B cell (primary cell): ENCODE measurements at regions not wholly inside any gene's neighbourhood (a gene's known extent, or its start where the extent isn't known, plus 50 kb on each side); places are given as distances from the start of the nearest gene placed in this dataset.

Source experiments
- ATAC-seq: fragments of 200-7000 bp; cut with Tn5 transposase; one replicate; pipeline ENCODE4 v1.10.0; 2021; ENCODE audit warnings: low read depth, mild to moderate bottlenecking, moderate number of reproducible peaks, moderate library complexity
- CTCF ChIA-PET: fragments of 350-600 bp; sonication (Branson Sonifier 250); formaldehyde crosslinking; loops from one replicate; lab custom pipeline; 2021; ENCODE audit warnings: antibody characterized with exemption, inconsistent platforms; lab: Charles Lee
- POLR2A ChIA-PET: fragments of 350-600 bp; sonication (Branson Sonifier 250); formaldehyde crosslinking; loops from one replicate; lab custom pipeline; 2021; ENCODE audit warnings: antibody characterized with exemption; lab: Charles Lee
- DNase-seq: peaks from one replicate; pipeline ENCODE4 v3.0.0; 2013
- H2AFZ ChIP-seq: 2 replicates; pipeline ENCODE4 v1.6.1; 2012; ENCODE audit warnings: mild to moderate bottlenecking, low read depth, low read length; ENCODE audit not compliant: insufficient read depth, poor library complexity, severe bottlenecking
- H3K27ac ChIP-seq, 2 donors: 1 replicate in 1 of 2; 2 replicates in 1 of 2; pipeline ENCODE4 v1.5.1; 2012 to 2013; ENCODE audit warnings: low read length in 2 of 2, mild to moderate bottlenecking in 2 of 2, moderate library complexity in 1 of 2
- H3K27me3 ChIP-seq, 4 experiments: fragments of 200-600 bp in 1 of 4; sonication (generic) in 1 of 4; replicated peaks in 1 of 4; 1 replicate in 2 of 4; 2 replicates in 2 of 4; pipeline versions ENCODE4 v1.6.1 to v1.7.0; 2013 to 2016; ENCODE audit warnings: low read length in 3 of 4, mild to moderate bottlenecking in 2 of 4, mixed read lengths in 1 of 4, moderate library complexity in 1 of 4; ENCODE audit not compliant: insufficient read depth in 4 of 4, control insufficient read depth in 3 of 4; ENCODE audit errors: control extremely low read depth in 1 of 4
- H3K36me3 ChIP-seq, 2 experiments: replicated peaks in 1 of 2; 1 replicate in 1 of 2; 2 replicates in 1 of 2; pipeline versions ENCODE4 v1.6.1 to v1.7.1; 2013; ENCODE audit warnings: low read length in 1 of 2; ENCODE audit not compliant: insufficient read depth in 2 of 2, control insufficient read depth in 1 of 2; ENCODE audit errors: control extremely low read depth in 1 of 2, extremely low read depth in 1 of 2
- H3K4me1 ChIP-seq, 2 donors: fragments of 200-600 bp in 1 of 2; sonication (generic) in 1 of 2; 1 replicate in 1 of 2; 2 replicates in 1 of 2; pipeline versions ENCODE4 v1.5.1 to v1.6.1; 2013 to 2017; ENCODE audit warnings: low read length in 2 of 2; ENCODE audit not compliant: control insufficient read depth in 2 of 2, insufficient read depth in 2 of 2
- H3K4me2 ChIP-seq: replicated peaks from 2 replicates; pipeline ENCODE3; 2012; ENCODE audit warnings: mild to moderate bottlenecking, low read depth, low read length; ENCODE audit not compliant: poor library complexity, severe bottlenecking
- H3K4me3 ChIP-seq, 5 experiments: fragments of 200-600 bp in 1 of 5; sonication (generic) in 1 of 5; 1 replicate in 3 of 5; 2 replicates in 2 of 5; pipeline versions ENCODE4 v1.5.1 to v1.7.0; 2011 to 2016; ENCODE audit warnings: low read length in 4 of 5, mild to moderate bottlenecking in 4 of 5, low read depth in 2 of 5, control low read depth in 1 of 5, moderate library complexity in 1 of 5; ENCODE audit not compliant: insufficient read depth in 1 of 5; ENCODE audit errors: control extremely low read depth in 1 of 5, extremely low read depth in 1 of 5
- H3K79me2 ChIP-seq: fragments of 200-600 bp; sonication (generic); one replicate; pipeline ENCODE4 v1.6.0; 2016; ENCODE audit warnings: low read length; ENCODE audit not compliant: control insufficient read depth, insufficient read depth
- H3K9ac ChIP-seq: fragments of 200-600 bp; sonication (generic); 2 replicates; pipeline ENCODE4 v1.6.1; 2017; ENCODE audit warnings: mild to moderate bottlenecking, low read length, moderate library complexity
- H3K9me3 ChIP-seq, 3 donors: one replicate each; pipeline versions ENCODE4 v1.6.1 to v1.7.1; 2013; ENCODE audit warnings: low read length in 2 of 3; ENCODE audit not compliant: control insufficient read depth in 2 of 3, insufficient read depth in 1 of 3; ENCODE audit errors: control extremely low read depth in 1 of 3
- H4K20me1 ChIP-seq: 2 replicates; pipeline ENCODE4 v1.6.0; 2012; ENCODE audit warnings: mild to moderate bottlenecking, low read length; ENCODE audit not compliant: insufficient read depth, control insufficient read depth, poor library complexity, severe bottlenecking
- H3K27ac Mint-ChIP-seq: one replicate; pipeline ENCODE4 v1.8.0; 2021; ENCODE audit warnings: mixed read lengths
- H3K27me3 Mint-ChIP-seq: one replicate; pipeline ENCODE4 v1.8.0; 2021; ENCODE audit warnings: mixed read lengths
- H3K4me1 Mint-ChIP-seq: one replicate; pipeline ENCODE4 v1.8.0; 2021; ENCODE audit warnings: mixed read lengths
- H3K4me3 Mint-ChIP-seq: one replicate; pipeline ENCODE4 v1.8.0; 2021; ENCODE audit warnings: mixed read lengths
- H3K9me3 Mint-ChIP-seq: one replicate; pipeline ENCODE4 v1.8.0; 2022; ENCODE audit warnings: mixed read lengths; ENCODE audit not compliant: insufficient read depth
- CTCF ChIP-seq: fragments of 200-600 bp; IDR thresholded peaks from one replicate; pipeline ENCODE4 v1.8.0; 2022; ENCODE audit warnings: antibody characterized with exemption, mild to moderate bottlenecking
- EZH2 ChIP-seq: IDR thresholded peaks from 2 replicates; pipeline ENCODE4 v1.6.1; 2012; ENCODE audit warnings: borderline replicate concordance, low read depth, mild to moderate bottlenecking, moderate library complexity, low read length; ENCODE audit not compliant: insufficient read depth, poor library complexity, severe bottlenecking
- WGBS: methylation state at CpG from one replicate; pipeline ENCODE4 v1.1.5; 2013; ENCODE audit warnings: missing lambda C conversion rate; ENCODE audit not compliant: insufficient coverage; 5-methylcytosine and 5-hydroxymethylcytosine counted together
- intact Hi-C: fragments of 100-400 bp; cut with micrococcal nuclease; formaldehyde crosslinking; loops from one replicate; pipeline ENCODE4 v1.10.0; 2022

- Histone ChIP-seq H3K4me1 (no peaks in the 10 kb centered on the region), H3K27ac (no peak overlapping the region), H4K20me1 (no peaks in the 10 kb centered on the region), H3K9ac (no peak overlapping the region), H3K4me2 (no peak overlapping the region), H3K9me3 (no peaks in the 10 kb centered on the region), H3K79me2 (no peaks in the 10 kb centered on the region), H3K36me3 (no peaks in the 10 kb centered on the region), H3K27me3 (no peaks in the 10 kb centered on the region), H3K4me3 (no peak overlapping the region), H2AFZ (no peak overlapping the region)
- no peaks in the 10 kb centered on the region for H3K27me3 Mint-ChIP-seq
- no peak overlapping the region for H3K4me3 Mint-ChIP-seq
- ATAC-seq, result no peak
- intact Hi-C loops, result no loop called here
- TF ChIP-seq EZH2, result no peak
- TF ChIP-seq CTCF, result no peak
- no peak overlapping the region for H3K27ac Mint-ChIP-seq
- 80% methylated on average over 2 of the region's 5 CpGs for WGBS
- no peaks in the 10 kb centered on the region for H3K9me3 Mint-ChIP-seq
- no peak for DNase-seq
- ChIA-PET CTCF (no interaction called here), POLR2A (no interaction called here)
- H3K4me1 Mint-ChIP-seq, result no peaks in the 10 kb centered on the region
Observed at GRCh38 chr4:110352670-110353442, 123.1 kb upstream of the ENPEP start.

GRCh38 chr4:110348711-110349383 is 127.1 kb upstream of the ENPEP start:
- Mint-ChIP-seq H3K4me1 (no peaks in the 10 kb centered on the region), H3K27me3 (no peaks in the 10 kb centered on the region), H3K4me3 (no peak overlapping the region), H3K9me3 (no peaks in the 10 kb centered on the region), H3K27ac (no peak overlapping the region)
- ChIA-PET POLR2A (no interaction called here), CTCF (no interaction called here)
- Histone ChIP-seq H3K79me2 (no peaks in the 10 kb centered on the region), H3K4me2 (no peak overlapping the region), H2AFZ (no peak overlapping the region), H3K4me3 (no peak overlapping the region), H4K20me1 (no peaks in the 10 kb centered on the region), H3K27me3 (no peaks in the 10 kb centered on the region), H3K4me1 (no peaks in the 10 kb centered on the region), H3K36me3 (no peaks in the 10 kb centered on the region), H3K9me3 (no peaks in the 10 kb centered on the region), H3K9ac (no peak overlapping the region), H3K27ac (no peak overlapping the region)
- ATAC-seq (no peak), DNase-seq (no peak)
- TF ChIP-seq CTCF (no peak), EZH2 (no peak)
- WGBS, result 88% methylated on average over 1 of the region's 3 CpGs
- intact Hi-C loops, result no loop called here
